22Rv1 (cell line): ENCODE measurements at regions not wholly inside any gene's neighbourhood (a gene's known extent, or its start where the extent isn't known, plus 50 kb on each side); places are given as distances from the start of the nearest gene placed in this dataset.
"Not testable (repeated sequence)": the region's sequence is repeated elsewhere in the genome, so short reads cannot be mapped to it uniquely, and the experiment has no call there.

Experiments
- H3K27ac ChIP-seq: fragments of 450-650 bp; 2 replicates; pipeline ENCODE4 v1.5.1; 2017
- CTCF ChIP-seq: fragments of 450-650 bp; IDR thresholded peaks from 2 replicates; pipeline ENCODE4 v1.5.1; 2017; ENCODE audit warnings: mild to moderate bottlenecking
- ZFX ChIP-seq: fragments of 450-650 bp; IDR thresholded peaks from 2 replicates; pipeline ENCODE4 v1.6.1; 2017; ENCODE audit warnings: antibody characterized with exemption, borderline replicate concordance

GRCh38 chr10:52391927-52392602 lies 78.0 kb downstream of the DKK1 start:
- H3K27ac ChIP-seq, result no peak overlapping the region
- TF ChIP-seq CTCF (no peak), ZFX (no peak)

GRCh38 chr10:52394246-52394645 lies 80.2 kb downstream of the DKK1 start:
- TF ChIP-seq ZFX (no peak), CTCF (no peak)
- no peak overlapping the region for H3K27ac ChIP-seq

- TF ChIP-seq ZFX (no peak), CTCF (no peak)
- no peak overlapping the region for H3K27ac ChIP-seq
Observed at GRCh38 chr10:52400562-52400961, 86.5 kb downstream of the DKK1 start.

- not testable (repeated sequence) for H3K27ac ChIP-seq
Observed at GRCh38 chr10:52403801-52404200, 89.7 kb downstream of the DKK1 start.

- peak overlapping the region; percentile 80 for H3K27ac ChIP-seq
- TF ChIP-seq CTCF (no peak), ZFX (no peak)
Observed at GRCh38 chr10:52409195-52409594, 95.1 kb downstream of the DKK1 start.

GRCh38 chr10:52409928-52410327 lies 95.8 kb downstream of the DKK1 start:
- TF ChIP-seq CTCF (no peak), ZFX (no peak)
- peak overlapping the region; percentile 80 for H3K27ac ChIP-seq

- no peak for TF ChIP-seq ZFX
- no peak for TF ChIP-seq CTCF
- no peak overlapping the region; the same call in 1 of the 2 replicates for H3K27ac ChIP-seq
Observed at GRCh38 chr10:52410916-52411315, 96.8 kb downstream of the DKK1 start.

GRCh38 chr10:52419281-52419680 lies 105.2 kb downstream of the DKK1 start:
- TF ChIP-seq CTCF, result no peak
- no peak overlapping the region for H3K27ac ChIP-seq
